HG03103 (cell line): ENCODE measurements at regions not wholly inside any gene's neighbourhood (a gene's known extent, or its start where the extent isn't known, plus 50 kb on each side); places are given as distances from the start of the nearest gene placed in this dataset.
A peak's percentile ranks its signal among the peaks of the same experiment; 100 is the strongest.

Experiments used
- ATAC-seq: cut with Tn5 transposase; IDR thresholded peaks from one replicate; pipeline ENCODE4 v1.9.1; 2021; ENCODE audit warnings: low read depth; ENCODE audit not compliant: unreplicated experiment

- ATAC-seq, result no peak
Observed at GRCh38 chr3:160162440-160162839, 62.8 kb upstream of the C3orf80 start.

- ATAC-seq, result no peak
Observed at GRCh38 chr3:160163229-160163878, 61.9 kb upstream of the C3orf80 start.

GRCh38 chr3:160168246-160168645 is 57.0 kb upstream of the C3orf80 start:
- ATAC-seq, result no peak

DNA sequence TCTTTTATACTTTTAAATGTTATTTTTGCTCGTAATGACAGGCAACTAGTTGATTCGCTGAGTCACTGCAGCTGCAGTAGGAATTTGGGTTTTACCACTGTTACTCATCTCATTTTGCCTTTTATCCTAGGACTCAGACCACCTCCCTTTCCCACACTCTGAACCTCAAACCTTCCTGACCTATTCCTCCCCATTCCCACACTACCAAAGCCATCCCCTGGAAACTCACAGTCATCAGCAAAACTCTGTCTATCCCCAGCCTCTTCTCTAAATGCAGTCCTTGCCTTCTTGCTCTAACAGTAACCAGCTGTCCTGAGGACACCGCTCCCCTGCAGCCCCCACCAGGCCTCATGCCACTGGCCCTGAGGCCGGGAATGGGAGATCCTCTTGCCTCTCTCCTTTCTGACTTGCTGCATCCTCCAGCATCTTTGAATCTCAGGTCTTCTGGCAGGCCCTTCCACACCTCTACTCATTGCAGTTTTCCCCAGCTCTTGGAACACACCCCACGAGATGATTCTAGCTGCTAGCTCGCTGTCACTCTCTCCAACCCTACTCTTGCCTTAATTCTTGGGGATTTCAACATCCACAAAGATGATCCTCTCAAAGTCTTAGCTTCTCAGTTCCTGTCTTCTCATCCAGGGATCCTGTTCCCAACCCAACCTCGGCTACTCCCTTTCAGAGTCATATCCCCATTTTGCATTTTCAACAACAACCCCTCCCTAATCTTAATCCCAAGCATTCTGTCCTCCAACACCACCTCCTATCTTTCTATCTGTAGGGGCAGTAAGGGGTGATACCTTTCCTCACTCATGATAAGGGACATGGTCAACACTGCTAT is 55.9 kb upstream of the C3orf80 start:
- ATAC-seq, result no peak

GRCh38 chr3:160170409-160171370 is 54.5 kb upstream of the C3orf80 start:
- peak; percentile 53 for ATAC-seq

DNA sequence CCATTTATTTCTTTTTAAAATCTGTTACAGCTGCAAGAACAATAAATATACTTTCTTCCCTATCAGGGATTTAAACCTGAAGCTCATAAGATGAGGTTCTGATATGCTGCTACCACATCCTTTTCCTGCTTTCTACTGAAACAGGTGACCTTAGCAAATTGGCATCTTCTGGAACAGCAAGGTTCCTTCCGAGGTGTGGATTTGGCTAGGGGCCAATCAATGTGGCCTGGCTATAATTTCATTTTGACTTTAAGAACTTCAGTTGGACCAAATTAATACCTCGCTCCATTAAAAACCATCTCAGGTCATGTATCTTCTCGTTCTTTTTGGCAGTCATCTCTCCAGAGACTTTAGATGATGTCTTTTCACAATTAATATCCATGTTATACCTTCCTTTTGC is 53.4 kb upstream of the C3orf80 start:
- ATAC-seq, result no peak

DNA sequence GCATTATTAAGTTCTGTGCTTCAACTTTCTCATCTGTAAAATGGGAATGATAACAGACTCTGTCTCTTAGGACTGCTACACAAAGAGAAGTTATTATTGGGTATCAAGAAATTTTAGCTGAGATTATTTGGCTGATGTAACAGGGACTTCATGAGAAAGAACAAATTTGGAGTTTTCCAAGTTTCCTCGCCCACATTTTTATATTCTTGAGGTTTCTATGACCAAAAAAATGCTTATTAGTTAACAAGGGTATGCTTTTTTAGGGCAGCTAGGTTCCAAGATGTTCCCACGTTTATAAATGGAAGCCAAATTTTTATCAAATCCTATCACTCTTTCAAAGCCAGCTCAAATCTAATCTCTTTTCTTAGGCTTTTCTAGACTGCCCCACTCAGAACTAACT is 50.6 kb upstream of the C3orf80 start:
- ATAC-seq, result no peak
